ENCODE measurements at regions not wholly inside any gene's neighbourhood (a gene's known extent, or its start where the extent isn't known, plus 50 kb on each side); places are given as distances from the start of the nearest gene placed in this dataset.

DNA sequence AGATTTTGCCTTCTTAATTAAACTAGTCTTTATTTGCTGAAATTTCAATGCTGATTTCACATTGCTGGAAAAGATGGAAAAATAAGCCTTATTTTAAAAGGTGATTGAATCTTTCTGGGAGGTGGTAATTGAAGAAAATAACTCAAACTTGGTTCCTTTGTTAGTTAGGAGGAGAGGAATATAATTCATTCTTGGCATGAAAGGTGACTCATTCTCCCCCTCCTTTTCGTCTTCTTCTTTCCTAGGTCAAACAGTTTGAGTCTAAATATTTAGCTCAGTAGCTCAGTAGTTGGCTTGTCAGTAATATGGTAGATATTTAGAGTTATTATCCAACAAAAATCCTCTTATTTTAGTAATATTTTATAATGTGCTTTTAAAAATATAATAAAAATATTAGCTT, 353.9 kb upstream of the MEF2C start:
- no peaks in the 10 kb centered on the region for H3K36me3 ChIP-seq
- TF ChIP-seq, protein P1, sequence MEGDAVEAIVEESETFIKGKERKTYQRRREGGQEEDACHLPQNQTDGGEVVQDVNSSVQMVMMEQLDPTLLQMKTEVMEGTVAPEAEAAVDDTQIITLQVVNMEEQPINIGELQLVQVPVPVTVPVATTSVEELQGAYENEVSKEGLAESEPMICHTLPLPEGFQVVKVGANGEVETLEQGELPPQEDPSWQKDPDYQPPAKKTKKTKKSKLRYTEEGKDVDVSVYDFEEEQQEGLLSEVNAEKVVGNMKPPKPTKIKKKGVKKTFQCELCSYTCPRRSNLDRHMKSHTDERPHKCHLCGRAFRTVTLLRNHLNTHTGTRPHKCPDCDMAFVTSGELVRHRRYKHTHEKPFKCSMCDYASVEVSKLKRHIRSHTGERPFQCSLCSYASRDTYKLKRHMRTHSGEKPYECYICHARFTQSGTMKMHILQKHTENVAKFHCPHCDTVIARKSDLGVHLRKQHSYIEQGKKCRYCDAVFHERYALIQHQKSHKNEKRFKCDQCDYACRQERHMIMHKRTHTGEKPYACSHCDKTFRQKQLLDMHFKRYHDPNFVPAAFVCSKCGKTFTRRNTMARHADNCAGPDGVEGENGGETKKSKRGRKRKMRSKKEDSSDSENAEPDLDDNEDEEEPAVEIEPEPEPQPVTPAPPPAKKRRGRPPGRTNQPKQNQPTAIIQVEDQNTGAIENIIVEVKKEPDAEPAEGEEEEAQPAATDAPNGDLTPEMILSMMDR (IDR thresholded peaks at IDR 0.05) = no peak
- no peak for TF ChIP-seq POLR2AphosphoS5 (IDR thresholded peaks at IDR 0.05; ENCODE audit: insufficient read depth in 1 of 2, low read depth in 1 of 2)
- no peak for TF ChIP-seq POLR2A (IDR thresholded peaks at IDR 0.05)
- H3K27me3 ChIP-seq = no peaks in the 10 kb centered on the region
- intact Hi-C loops (cut with DNase I) = no loop called here
- no peaks in the 10 kb centered on the region for H3K4me1 ChIP-seq
- no peaks in the 10 kb centered on the region for H3K9me3 ChIP-seq
- no peak overlapping the region for H3K4me3 ChIP-seq
- DNase-seq (ENCODE audit: extremely low spot score in 2 of 2) = no peak
- H3K27ac ChIP-seq = no peak overlapping the region

GRCh38 chr5:89233462-89233861, 350.5 kb upstream of the MEF2C start:
- Histone ChIP-seq H3K36me3 (no peaks in the 10 kb centered on the region), H3K27ac (no peak overlapping the region), H3K4me1 (no peaks in the 10 kb centered on the region), H3K4me3 (no peak overlapping the region), H3K27me3 (no peaks in the 10 kb centered on the region), H3K9me3 (no peaks in the 10 kb centered on the region)
- intact Hi-C loops (cut with DNase I) = no loop called here
- TF ChIP-seq POLR2AphosphoS5 (IDR thresholded peaks at IDR 0.05; ENCODE audit: insufficient read depth in 1 of 2, low read depth in 1 of 2) (no peak), POLR2A (IDR thresholded peaks at IDR 0.05) (no peak)
- TF ChIP-seq, protein P1 (IDR thresholded peaks at IDR 0.05) = no peak
- no peak for DNase-seq (ENCODE audit: extremely low spot score in 2 of 2)

- TF ChIP-seq, protein P1 (IDR thresholded peaks at IDR 0.05) = no peak
- TF ChIP-seq POLR2A (IDR thresholded peaks at IDR 0.05) = no peak
- TF ChIP-seq POLR2AphosphoS5 (IDR thresholded peaks at IDR 0.05; ENCODE audit: insufficient read depth in 1 of 2, low read depth in 1 of 2) = no peak
- Histone ChIP-seq H3K4me1 (no peaks in the 10 kb centered on the region), H3K4me3 (no peak overlapping the region), H3K27me3 (no peaks in the 10 kb centered on the region), H3K36me3 (no peaks in the 10 kb centered on the region), H3K9me3 (no peaks in the 10 kb centered on the region), H3K27ac (no peak overlapping the region)
- intact Hi-C loops (cut with DNase I) = no loop called here
- DNase-seq (ENCODE audit: extremely low spot score in 2 of 2) = no peak
Measured at GRCh38 chr5:89232139-89232603, 349.2 kb upstream of the MEF2C start.

- H3K4me3 ChIP-seq = no peak overlapping the region
- no peaks in the 10 kb centered on the region for H3K4me1 ChIP-seq
- intact Hi-C loops (cut with DNase I) = no loop called here
- H3K36me3 ChIP-seq = no peaks in the 10 kb centered on the region
- H3K9me3 ChIP-seq = no peaks in the 10 kb centered on the region
- no peak overlapping the region for H3K27ac ChIP-seq
- no peak for DNase-seq (ENCODE audit: extremely low spot score in 2 of 2)
- no peaks in the 10 kb centered on the region for H3K27me3 ChIP-seq
- TF ChIP-seq POLR2AphosphoS5 (IDR thresholded peaks at IDR 0.05; ENCODE audit: insufficient read depth in 1 of 2, low read depth in 1 of 2) (no peak), POLR2A (IDR thresholded peaks at IDR 0.05) (no peak)
- TF ChIP-seq, protein P1 (IDR thresholded peaks at IDR 0.05) = no peak
Measured at GRCh38 chr5:89230178-89230577, 347.2 kb upstream of the MEF2C start.

DNA sequence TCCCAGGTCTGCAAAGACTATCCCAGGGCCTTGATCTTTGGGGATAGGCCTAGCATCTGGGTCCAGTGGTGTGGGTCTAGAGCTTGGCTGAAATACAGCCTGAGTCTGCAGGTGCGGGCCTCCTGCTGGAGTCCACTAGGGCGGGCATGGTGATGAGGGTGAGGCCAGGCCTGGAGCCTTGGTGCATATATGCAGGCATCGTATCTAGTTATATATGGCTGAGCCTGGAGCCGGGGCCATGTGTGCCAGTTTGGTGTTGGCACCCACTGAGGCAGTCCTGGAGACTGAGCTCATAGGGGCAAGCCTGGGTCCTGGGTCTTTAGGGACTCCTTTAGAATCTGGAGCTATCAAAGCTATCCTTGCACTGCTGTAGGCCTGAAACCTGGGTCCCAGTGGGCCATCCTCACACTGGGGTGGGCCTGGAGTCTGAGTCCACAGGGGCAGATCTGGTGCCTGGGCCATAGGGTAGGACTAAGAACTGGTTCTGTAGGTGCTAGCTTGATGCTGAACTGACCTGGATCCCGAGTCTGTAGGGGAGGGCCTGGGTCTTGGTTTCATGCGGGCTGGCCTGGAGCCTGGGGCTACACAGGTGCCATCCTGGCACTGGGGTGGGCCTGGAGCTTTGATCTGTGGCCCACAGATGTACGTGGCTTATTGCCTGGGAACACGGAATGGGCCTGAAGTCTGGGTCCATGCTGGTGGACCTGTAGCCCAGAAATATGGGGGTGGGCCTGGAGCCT, 346.5 kb upstream of the MEF2C start:
- TF ChIP-seq POLR2AphosphoS5 (IDR thresholded peaks at IDR 0.05; ENCODE audit: insufficient read depth in 1 of 2, low read depth in 1 of 2) = no peak
- no peak for TF ChIP-seq POLR2A (IDR thresholded peaks at IDR 0.05)
- TF ChIP-seq, protein P1 (IDR thresholded peaks at IDR 0.05) = no peak
- Histone ChIP-seq H3K36me3 (no peaks in the 10 kb centered on the region), H3K4me3 (no peak overlapping the region), H3K27ac (no peak overlapping the region), H3K4me1 (no peaks in the 10 kb centered on the region), H3K9me3 (no peaks in the 10 kb centered on the region), H3K27me3 (no peaks in the 10 kb centered on the region)
- no peak for DNase-seq (ENCODE audit: extremely low spot score in 2 of 2)
- intact Hi-C loops (cut with DNase I) = no loop called here
